IMR-90 (cell line): ENCODE measurements at regions not wholly inside any gene's neighbourhood (a gene's known extent, or its start where the extent isn't known, plus 50 kb on each side); places are given as distances from the start of the nearest gene placed in this dataset.

Experiments used
- ATAC-seq: fragments of 200-7000 bp; cut with Tn5 transposase; 2 replicates; pipeline ENCODE4 v1.9.1; 2020; ENCODE audit warnings: low read depth, mild to moderate bottlenecking, moderate library complexity
- BruUV-seq: library from RNA; stranded (reverse); fragments of 400-500 nt; replicated peaks from 2 replicates; lab custom pipeline; 2021; lab: Mats Ljungman, UMichigan
- CTCF ChIA-PET: fragments of 300-600 bp; formaldehyde crosslinking; extraction: SDS; loops from one replicate; lab custom pipeline; 2021; ENCODE audit warnings: antibody characterized with exemption; lab: Yijun Ruan, JAX
- POLR2A ChIA-PET: fragments of 300-600 bp; sonication (Branson Sonifier 250); formaldehyde crosslinking; loops from one replicate; lab custom pipeline; 2022; ENCODE audit warnings: antibody characterized with exemption; ENCODE audit not compliant: unreplicated experiment; lab: Charles Lee
- DNase-seq: peaks from one replicate; pipeline ENCODE4 v3.0.0; 2013
- H2AFZ ChIP-seq: replicated peaks from 2 replicates; pipeline ENCODE3; 2013; ENCODE audit warnings: low read length, mild to moderate bottlenecking; ENCODE audit not compliant: poor library complexity
- H2AK5ac ChIP-seq: 2 replicates; pipeline ENCODE4 v1.6.1; 2013; ENCODE audit warnings: low read depth, low read length, inconsistent platforms
- H2AK9ac ChIP-seq: replicated peaks from 2 replicates; pipeline ENCODE3; 2013; ENCODE audit warnings: mild to moderate bottlenecking, low read depth, low read length, moderate library complexity; ENCODE audit not compliant: poor library complexity
- H2BK120ac ChIP-seq: 2 replicates; pipeline ENCODE4 v1.6.1; 2013; ENCODE audit warnings: low read depth, low read length, inconsistent platforms
- H2BK15ac ChIP-seq: 3 replicates; pipeline ENCODE4 v1.6.1; 2013; ENCODE audit warnings: low read depth, low read length, inconsistent platforms
- H2BK20ac ChIP-seq: 2 replicates; pipeline ENCODE4 v1.6.1; 2013; ENCODE audit warnings: low read depth, mild to moderate bottlenecking, inconsistent platforms, low read length, moderate library complexity
- H2BK5ac ChIP-seq: 2 replicates; pipeline ENCODE4 v1.6.1; 2013; ENCODE audit warnings: mild to moderate bottlenecking, low read depth, low read length, inconsistent platforms; ENCODE audit not compliant: poor library complexity, severe bottlenecking
- H3K14ac ChIP-seq: replicated peaks from 2 replicates; pipeline ENCODE4 v1.6.1; 2013; ENCODE audit warnings: low read depth, low read length, inconsistent platforms
- H3K18ac ChIP-seq: 2 replicates; pipeline ENCODE4 v1.6.1; 2013; ENCODE audit warnings: low read depth, low read length, control low read depth
- H3K23ac ChIP-seq: 2 replicates; pipeline ENCODE4 v1.6.1; 2013; ENCODE audit warnings: low read depth, low read length, inconsistent platforms
- H3K27ac ChIP-seq: 2 replicates; pipeline ENCODE4 v1.5.1; 2013; ENCODE audit warnings: mild to moderate bottlenecking, control low read depth, low read length; ENCODE audit not compliant: insufficient read depth
- H3K27me3 ChIP-seq: 2 replicates; pipeline ENCODE4 v1.6.1; 2013; ENCODE audit warnings: low read length; ENCODE audit not compliant: control insufficient read depth, insufficient read depth
- H3K36me3 ChIP-seq: 2 replicates; pipeline ENCODE4 v1.6.1; 2013; ENCODE audit warnings: low read length, mixed read lengths; ENCODE audit not compliant: control insufficient read depth, insufficient read depth
- H3K4ac ChIP-seq: 2 replicates; pipeline ENCODE4 v1.6.1; 2013; ENCODE audit warnings: low read depth, low read length, inconsistent platforms
- H3K4me1 ChIP-seq: 2 replicates; pipeline ENCODE4 v1.6.1; 2013; ENCODE audit warnings: low read length, mixed read lengths; ENCODE audit not compliant: control insufficient read depth, insufficient read depth
- H3K4me2 ChIP-seq: 2 replicates; pipeline ENCODE4 v1.6.1; 2013; ENCODE audit warnings: low read depth, mild to moderate bottlenecking, control low read depth, low read length, moderate library complexity
- H3K4me3 ChIP-seq: 2 replicates; pipeline ENCODE4 v1.5.1; 2013; ENCODE audit warnings: low read depth, mild to moderate bottlenecking, control low read depth, low read length, moderate library complexity; ENCODE audit not compliant: insufficient read depth
- H3K56ac ChIP-seq: 2 replicates; pipeline ENCODE4 v1.6.1; 2013; ENCODE audit warnings: low read length, inconsistent platforms; ENCODE audit not compliant: insufficient read depth; ENCODE audit errors: extremely low read depth
- H3K79me1 ChIP-seq, 2 experiments: 2 replicates each; pipeline ENCODE4 v1.6.1; 2013; ENCODE audit warnings: low read length in 2 of 2, inconsistent platforms in 1 of 2, low read depth in 1 of 2
- H3K9ac ChIP-seq: 2 replicates; pipeline ENCODE4 v1.6.1; 2013; ENCODE audit warnings: low read depth, low read length, control low read depth
- H3K9me1 ChIP-seq: 2 replicates; pipeline ENCODE4 v1.6.1; 2013; ENCODE audit warnings: low read length, inconsistent platforms; ENCODE audit not compliant: insufficient read depth
- H3K9me3 ChIP-seq: 2 replicates; pipeline ENCODE4 v1.6.1; 2013; ENCODE audit warnings: low read length; ENCODE audit not compliant: control insufficient read depth, insufficient read depth
- H4K20me1 ChIP-seq: 2 replicates; pipeline ENCODE4 v1.6.1; 2013; ENCODE audit warnings: low read length, inconsistent platforms; ENCODE audit not compliant: insufficient read depth
- H4K5ac ChIP-seq: 2 replicates; pipeline ENCODE4 v1.6.1; 2013; ENCODE audit warnings: mild to moderate bottlenecking, low read depth, low read length, control low read depth
- H4K8ac ChIP-seq, 2 experiments: 2 replicates each; pipeline ENCODE4 v1.6.1; 2013; ENCODE audit warnings: low read depth in 2 of 2, low read length in 2 of 2, control low read depth in 1 of 2, inconsistent platforms in 1 of 2
- H4K91ac ChIP-seq: 2 replicates; pipeline ENCODE4 v1.6.1; 2013; ENCODE audit warnings: low read depth, low read length, inconsistent platforms; ENCODE audit not compliant: insufficient read depth
- BHLHE40 ChIP-seq: fragments of 150-350 bp; IDR thresholded peaks from 2 replicates; pipeline ENCODE4 v1.6.1; 2016; ENCODE audit warnings: mild to moderate bottlenecking, low read depth, low read length
- CEBPB ChIP-seq: IDR thresholded peaks from 2 replicates; pipeline ENCODE4 v1.6.1; 2012; ENCODE audit warnings: low read depth, low read length, improper control_type of control experiment
- CHD1 ChIP-seq: IDR thresholded peaks from 2 replicates; pipeline ENCODE4 v1.6.1; 2012; ENCODE audit warnings: low read depth, low read length, improper control_type of control experiment
- FOS ChIP-seq: fragments of 150-350 bp; IDR thresholded peaks from 2 replicates; pipeline ENCODE4 v1.6.1; 2016; ENCODE audit warnings: low read depth, low read length
- MAFK ChIP-seq: IDR thresholded peaks from 2 replicates; pipeline ENCODE4 v1.6.1; 2012; ENCODE audit warnings: low read depth, low read length, improper control_type of control experiment
- MAZ ChIP-seq: IDR thresholded peaks from 2 replicates; pipeline ENCODE4 v1.6.1; 2012; ENCODE audit warnings: low read depth, mild to moderate bottlenecking, low read length, improper control_type of control experiment, moderate library complexity, borderline replicate concordance
- MXI1 ChIP-seq: IDR thresholded peaks from 2 replicates; pipeline ENCODE4 v1.6.1; 2012; ENCODE audit warnings: low read depth, mild to moderate bottlenecking, low read length, moderate library complexity, borderline replicate concordance
- NFE2L2 ChIP-seq: fragments of 150-350 bp; IDR thresholded peaks from 2 replicates; pipeline ENCODE4 v1.6.1; 2016; ENCODE audit warnings: low read depth, mild to moderate bottlenecking, low read length
- POLR2A ChIP-seq: IDR thresholded peaks from 2 replicates; pipeline ENCODE4 v1.6.1; 2012; ENCODE audit warnings: mild to moderate bottlenecking, low read depth, low read length
- RAD21 ChIP-seq: IDR thresholded peaks from 2 replicates; pipeline ENCODE4 v1.6.1; 2012; ENCODE audit warnings: low read length, improper control_type of control experiment
- RCOR1 ChIP-seq: IDR thresholded peaks from 2 replicates; pipeline ENCODE4 v1.6.1; 2012; ENCODE audit warnings: mild to moderate bottlenecking, low read length, improper control_type of control experiment; ENCODE audit not compliant: insufficient replicate concordance
- RFX5 ChIP-seq: IDR thresholded peaks from 2 replicates; pipeline ENCODE4 v1.8.0; 2012; ENCODE audit warnings: low read depth, mild to moderate bottlenecking, low read length, moderate library complexity
- SMC3 ChIP-seq: fragments of 150-350 bp; IDR thresholded peaks from 2 replicates; pipeline ENCODE4 v1.6.1; 2016; ENCODE audit warnings: low read depth, mild to moderate bottlenecking, antibody characterized with exemption, low read length, moderate library complexity
- WGBS, 2 experiments: methylation state at CpG; one replicate each; pipeline versions ENCODE4 v1.1.5 to v1.1.7; 2013; ENCODE audit warnings: missing lambda C conversion rate in 2 of 2; ENCODE audit not compliant: insufficient read length in 1 of 2; ENCODE audit errors: extremely low coverage in 2 of 2; 5-methylcytosine and 5-hydroxymethylcytosine counted together
- dilution Hi-C: fragments of 300-500 bp; cut with HindIII; formaldehyde crosslinking; loops from one replicate; pipeline ENCODE4 v1.14.3; 2018; ENCODE audit warnings: low sequenced_read_pairs; ENCODE audit not compliant: unreplicated experiment
- in situ Hi-C: fragments of 300-500 bp; cut with MboI; formaldehyde crosslinking; loops from 3 replicates; pipeline ENCODE4 v1.14.3; 2019; ENCODE audit warnings: low sequenced_read_pairs, inconsistent platforms, mixed read lengths
- intact Hi-C: fragments of 100-400 bp; cut with micrococcal nuclease; formaldehyde crosslinking; loops from 2 replicates; pipeline ENCODE4 v1.10.0; 2022
- TF ChIP-seq, protein P1 (sequence below): conservative IDR thresholded peaks from 2 replicates; pipeline ENCODE4 v1.5.1; 2012; ENCODE audit warnings: mild to moderate bottlenecking, low read depth, low read length, improper control_type of control experiment
- TF ChIP-seq, protein P2 (sequence below): fragments of 150-350 bp; IDR thresholded peaks from 2 replicates; pipeline ENCODE4 v1.6.1; 2017; ENCODE audit warnings: mild to moderate bottlenecking, antibody characterized with exemption, low read length, low read depth
- TF ChIP-seq, protein P3 (sequence below): fragments of 150-350 bp; IDR thresholded peaks from 2 replicates; pipeline ENCODE4 v1.6.1; 2016; ENCODE audit warnings: low read depth, mild to moderate bottlenecking, low read length, moderate library complexity, borderline replicate concordance

DNA sequence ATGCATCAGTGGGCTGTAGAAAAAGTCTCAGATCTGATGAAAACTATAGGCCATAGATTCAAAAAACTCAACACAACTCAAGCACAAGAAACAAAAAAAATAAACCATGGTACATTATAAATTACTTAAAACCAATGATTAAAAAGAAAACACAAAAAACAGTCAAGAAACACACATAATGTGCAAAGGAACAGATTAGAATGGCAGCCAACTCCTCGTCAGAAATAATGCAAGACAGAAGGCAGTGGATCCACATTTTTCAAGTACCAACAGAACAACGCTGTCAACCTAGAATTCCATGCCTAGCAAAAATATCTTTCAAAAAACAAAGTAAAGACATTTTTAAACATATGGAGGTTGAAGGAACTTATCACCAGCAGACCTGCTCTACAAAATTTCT, 69.7 kb downstream of the PSMB1 start:
- Histone ChIP-seq H3K9ac (no peak overlapping the region), H3K79me1 (no peaks in the 10 kb centered on the region), H3K4me1 (no peaks in the 10 kb centered on the region), H3K23ac (no peak overlapping the region), H3K36me3 (no peaks in the 10 kb centered on the region), H2BK120ac (no peak overlapping the region), H2BK20ac (no peak overlapping the region), H3K4ac (no peak overlapping the region), H3K9me3 (no peaks in the 10 kb centered on the region), H3K9me1 (no peaks in the 10 kb centered on the region), H2AK9ac (no peak overlapping the region), H2AK5ac (no peak overlapping the region), H2BK15ac (no peak overlapping the region), H4K20me1 (no peaks in the 10 kb centered on the region), H3K14ac (no peak overlapping the region), H3K56ac (no peak overlapping the region), H3K27me3 (no peaks in the 10 kb centered on the region; the same call in 1 of the 2 replicates), H3K4me2 (no peak overlapping the region), H2BK5ac (no peak overlapping the region), H4K8ac (no peak overlapping the region), H4K91ac (no peak overlapping the region), H3K27ac (no peak overlapping the region), H4K5ac (no peak overlapping the region), H3K4me3 (no peak overlapping the region), H2AFZ (no peak overlapping the region), H3K18ac (no peak overlapping the region)
- intact Hi-C loops (no loop called here), dilution Hi-C loops (no loop called here), in situ Hi-C loops (no loop called here)
- ChIA-PET POLR2A (no interaction called here), CTCF (no interaction called here)
- ATAC-seq (no peak), DNase-seq (no peak)
- TF ChIP-seq CEBPB: no peak
- no peak for TF ChIP-seq SMC3
- no peak for TF ChIP-seq MAZ
- no peak for TF ChIP-seq RAD21
- TF ChIP-seq MXI1: no peak
- TF ChIP-seq, protein P1, sequence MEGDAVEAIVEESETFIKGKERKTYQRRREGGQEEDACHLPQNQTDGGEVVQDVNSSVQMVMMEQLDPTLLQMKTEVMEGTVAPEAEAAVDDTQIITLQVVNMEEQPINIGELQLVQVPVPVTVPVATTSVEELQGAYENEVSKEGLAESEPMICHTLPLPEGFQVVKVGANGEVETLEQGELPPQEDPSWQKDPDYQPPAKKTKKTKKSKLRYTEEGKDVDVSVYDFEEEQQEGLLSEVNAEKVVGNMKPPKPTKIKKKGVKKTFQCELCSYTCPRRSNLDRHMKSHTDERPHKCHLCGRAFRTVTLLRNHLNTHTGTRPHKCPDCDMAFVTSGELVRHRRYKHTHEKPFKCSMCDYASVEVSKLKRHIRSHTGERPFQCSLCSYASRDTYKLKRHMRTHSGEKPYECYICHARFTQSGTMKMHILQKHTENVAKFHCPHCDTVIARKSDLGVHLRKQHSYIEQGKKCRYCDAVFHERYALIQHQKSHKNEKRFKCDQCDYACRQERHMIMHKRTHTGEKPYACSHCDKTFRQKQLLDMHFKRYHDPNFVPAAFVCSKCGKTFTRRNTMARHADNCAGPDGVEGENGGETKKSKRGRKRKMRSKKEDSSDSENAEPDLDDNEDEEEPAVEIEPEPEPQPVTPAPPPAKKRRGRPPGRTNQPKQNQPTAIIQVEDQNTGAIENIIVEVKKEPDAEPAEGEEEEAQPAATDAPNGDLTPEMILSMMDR: no peak
- no peak for TF ChIP-seq RCOR1
- TF ChIP-seq, protein P2, sequence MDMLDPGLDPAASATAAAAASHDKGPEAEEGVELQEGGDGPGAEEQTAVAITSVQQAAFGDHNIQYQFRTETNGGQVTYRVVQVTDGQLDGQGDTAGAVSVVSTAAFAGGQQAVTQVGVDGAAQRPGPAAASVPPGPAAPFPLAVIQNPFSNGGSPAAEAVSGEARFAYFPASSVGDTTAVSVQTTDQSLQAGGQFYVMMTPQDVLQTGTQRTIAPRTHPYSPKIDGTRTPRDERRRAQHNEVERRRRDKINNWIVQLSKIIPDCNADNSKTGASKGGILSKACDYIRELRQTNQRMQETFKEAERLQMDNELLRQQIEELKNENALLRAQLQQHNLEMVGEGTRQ: no peak
- TF ChIP-seq NFE2L2: no peak
- no peak for TF ChIP-seq FOS
- TF ChIP-seq MAFK: no peak
- TF ChIP-seq BHLHE40: no peak
- TF ChIP-seq POLR2A: no peak
- TF ChIP-seq CHD1: no peak
- no peak for TF ChIP-seq RFX5
- TF ChIP-seq, protein P3, sequence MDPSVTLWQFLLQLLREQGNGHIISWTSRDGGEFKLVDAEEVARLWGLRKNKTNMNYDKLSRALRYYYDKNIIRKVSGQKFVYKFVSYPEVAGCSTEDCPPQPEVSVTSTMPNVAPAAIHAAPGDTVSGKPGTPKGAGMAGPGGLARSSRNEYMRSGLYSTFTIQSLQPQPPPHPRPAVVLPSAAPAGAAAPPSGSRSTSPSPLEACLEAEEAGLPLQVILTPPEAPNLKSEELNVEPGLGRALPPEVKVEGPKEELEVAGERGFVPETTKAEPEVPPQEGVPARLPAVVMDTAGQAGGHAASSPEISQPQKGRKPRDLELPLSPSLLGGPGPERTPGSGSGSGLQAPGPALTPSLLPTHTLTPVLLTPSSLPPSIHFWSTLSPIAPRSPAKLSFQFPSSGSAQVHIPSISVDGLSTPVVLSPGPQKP: no peak
- no CpG with 5 or more reads among the region's 2 CpGs for WGBS, 2 experiments
- BruUV-seq: no TSS peak
